BJ (cell line): ENCODE measurements at regions not wholly inside any gene's neighbourhood (a gene's known extent, or its start where the extent isn't known, plus 50 kb on each side); places are given as distances from the start of the nearest gene placed in this dataset.
"Not testable (repeated sequence)": the region's sequence is repeated elsewhere in the genome, so short reads cannot be mapped to it uniquely, and the experiment has no call there.

Experiments
- CTCF ChIA-PET: fragments of 350-600 bp; formaldehyde crosslinking; extraction: SDS; loops from one replicate; lab custom pipeline; 2021; ENCODE audit warnings: antibody characterized with exemption, inconsistent platforms; lab: Yijun Ruan, JAX
- POLR2A ChIA-PET: fragments of 300-600 bp; sonication (Branson Sonifier 250); formaldehyde crosslinking; extraction: SDS; loops from one replicate; lab custom pipeline; 2021; ENCODE audit warnings: antibody characterized with exemption; lab: Charles Lee
- DNase-seq: peaks from one replicate; pipeline ENCODE4 v3.0.0-alpha.2; 2011; ENCODE audit warnings: low read depth
- H3K27me3 ChIP-seq: 2 replicates; pipeline ENCODE4 v1.6.0; 2011; ENCODE audit warnings: low read length; ENCODE audit not compliant: control insufficient read depth, insufficient read depth
- H3K36me3 ChIP-seq: 2 replicates; pipeline ENCODE4 v1.5.1; 2011; ENCODE audit warnings: low read length; ENCODE audit not compliant: control insufficient read depth, insufficient read depth
- H3K4me3 ChIP-seq: 2 replicates; pipeline ENCODE4 v1.5.1; 2011; ENCODE audit warnings: low read depth, mild to moderate bottlenecking, control low read depth, low read length
- TF ChIP-seq, protein P1 (sequence below): IDR thresholded peaks from 2 replicates; pipeline ENCODE4 v1.5.1; 2011; ENCODE audit warnings: low read depth, mild to moderate bottlenecking, control low read depth, inconsistent platforms, low read length, moderate library complexity; ENCODE audit not compliant: insufficient read depth

DNA sequence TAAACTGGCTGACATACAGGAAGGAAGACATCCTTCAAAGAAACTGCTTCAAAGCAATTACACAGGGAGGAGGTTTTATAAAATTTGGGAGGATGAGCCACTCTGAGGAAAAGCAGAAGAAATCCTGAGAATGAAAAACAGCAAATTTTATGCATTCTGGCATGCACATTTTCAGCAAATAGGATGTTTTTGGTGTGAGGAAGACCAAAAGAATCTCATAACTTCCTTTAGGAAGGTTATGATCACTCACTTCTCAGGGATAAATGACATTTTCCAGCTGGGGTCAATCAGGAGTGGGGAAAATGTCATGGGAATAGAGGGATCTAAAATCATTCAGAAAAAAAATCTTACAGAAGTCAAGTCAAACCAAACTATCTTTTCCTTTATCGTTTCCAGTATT, 371.7 kb upstream of the CNTN6 start:
- Histone ChIP-seq H3K27me3 (no peaks in the 10 kb centered on the region), H3K36me3 (no peaks in the 10 kb centered on the region), H3K4me3 (no peak overlapping the region)
- ChIA-PET CTCF (no interaction called here), POLR2A (no interaction called here)
- DNase-seq, result no peak
- TF ChIP-seq, protein P1, sequence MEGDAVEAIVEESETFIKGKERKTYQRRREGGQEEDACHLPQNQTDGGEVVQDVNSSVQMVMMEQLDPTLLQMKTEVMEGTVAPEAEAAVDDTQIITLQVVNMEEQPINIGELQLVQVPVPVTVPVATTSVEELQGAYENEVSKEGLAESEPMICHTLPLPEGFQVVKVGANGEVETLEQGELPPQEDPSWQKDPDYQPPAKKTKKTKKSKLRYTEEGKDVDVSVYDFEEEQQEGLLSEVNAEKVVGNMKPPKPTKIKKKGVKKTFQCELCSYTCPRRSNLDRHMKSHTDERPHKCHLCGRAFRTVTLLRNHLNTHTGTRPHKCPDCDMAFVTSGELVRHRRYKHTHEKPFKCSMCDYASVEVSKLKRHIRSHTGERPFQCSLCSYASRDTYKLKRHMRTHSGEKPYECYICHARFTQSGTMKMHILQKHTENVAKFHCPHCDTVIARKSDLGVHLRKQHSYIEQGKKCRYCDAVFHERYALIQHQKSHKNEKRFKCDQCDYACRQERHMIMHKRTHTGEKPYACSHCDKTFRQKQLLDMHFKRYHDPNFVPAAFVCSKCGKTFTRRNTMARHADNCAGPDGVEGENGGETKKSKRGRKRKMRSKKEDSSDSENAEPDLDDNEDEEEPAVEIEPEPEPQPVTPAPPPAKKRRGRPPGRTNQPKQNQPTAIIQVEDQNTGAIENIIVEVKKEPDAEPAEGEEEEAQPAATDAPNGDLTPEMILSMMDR, result no peak

DNA sequence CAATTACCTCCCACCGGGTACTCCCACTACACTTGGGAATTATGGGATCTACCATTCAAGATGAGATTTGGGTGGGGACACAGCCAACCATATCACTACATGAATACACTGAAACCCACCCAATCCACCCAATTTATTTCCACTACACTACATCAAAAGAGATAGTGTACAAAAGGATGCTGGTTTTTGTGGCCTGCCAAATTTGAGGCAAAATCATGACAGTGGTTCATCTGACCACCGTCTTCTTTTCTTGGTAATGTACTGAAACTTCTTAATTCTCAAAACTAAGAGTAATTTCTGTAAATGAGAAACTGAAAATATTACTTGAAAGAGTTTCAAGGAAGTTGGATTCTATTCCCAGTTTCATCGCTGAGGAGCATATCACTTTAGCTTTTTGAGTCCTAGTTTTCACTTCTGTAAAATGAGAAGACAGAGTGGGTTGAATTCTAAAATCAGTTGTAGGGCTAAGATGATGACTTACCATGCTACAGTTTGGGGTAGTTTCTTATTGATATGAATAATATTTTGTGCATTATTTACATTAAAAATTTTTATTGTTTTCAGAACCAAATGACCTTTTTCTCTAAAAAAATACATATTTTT, 360.4 kb upstream of the CNTN6 start:
- ChIA-PET POLR2A (no interaction called here), CTCF (no interaction called here)
- Histone ChIP-seq H3K36me3 (no peaks in the 10 kb centered on the region), H3K4me3 (no peak overlapping the region), H3K27me3 (no peaks in the 10 kb centered on the region)
- no peak for DNase-seq
- TF ChIP-seq, protein P1, result no peak

- TF ChIP-seq, protein P1, result no peak
- Histone ChIP-seq H3K36me3 (no peaks in the 10 kb centered on the region), H3K27me3 (no peaks in the 10 kb centered on the region), H3K4me3 (no peak overlapping the region)
- DNase-seq, result no peak
- ChIA-PET CTCF (no interaction called here), POLR2A (no interaction called here)
Observed at GRCh38 chr3:733313-733712, 359.5 kb upstream of the CNTN6 start.

- DNase-seq, result no peak
- ChIA-PET CTCF (no interaction called here), POLR2A (no interaction called here)
- TF ChIP-seq, protein P1, result no peak
- H3K27me3 ChIP-seq, result no peaks in the 10 kb centered on the region
- no peak overlapping the region for H3K4me3 ChIP-seq
- H3K36me3 ChIP-seq, result no peaks in the 10 kb centered on the region
Observed at GRCh38 chr3:757711-758110, 335.1 kb upstream of the CNTN6 start.

DNA sequence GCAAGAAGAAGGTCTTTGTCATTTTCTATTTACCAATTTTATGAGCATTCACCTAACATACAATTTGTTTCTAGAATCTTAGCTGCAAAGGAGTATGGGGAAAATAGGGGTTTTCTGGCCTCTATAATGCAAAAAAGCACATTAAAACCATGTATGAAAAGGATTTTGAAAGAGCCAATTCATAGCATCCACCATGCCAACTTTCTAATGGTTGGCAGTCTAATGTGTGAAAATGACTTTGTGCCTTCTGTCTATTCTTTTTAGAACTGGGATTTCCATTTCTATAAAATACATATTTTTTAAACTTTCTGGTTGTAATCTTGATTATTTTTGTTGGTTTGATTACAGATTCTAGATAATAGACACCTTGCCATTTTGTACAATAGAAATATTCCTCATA, 333.7 kb upstream of the CNTN6 start:
- Histone ChIP-seq H3K36me3 (no peaks in the 10 kb centered on the region), H3K27me3 (no peaks in the 10 kb centered on the region), H3K4me3 (no peak overlapping the region)
- CTCF ChIA-PET, result no interaction called here
- TF ChIP-seq, protein P1, result no peak
- POLR2A ChIA-PET, result no interaction called here
- DNase-seq, result no peak

GRCh38 chr3:773433-773832, 319.4 kb upstream of the CNTN6 start:
- H3K27me3 ChIP-seq, CTCF ChIA-PET, POLR2A ChIA-PET, H3K4me3 ChIP-seq, DNase-seq, H3K36me3 ChIP-seq: not testable (repeated sequence)
